HL-60 (cell line): ENCODE measurements at regions not wholly inside any gene's neighbourhood (a gene's known extent, or its start where the extent isn't known, plus 50 kb on each side); places are given as distances from the start of the nearest gene placed in this dataset.

ENCODE experiments used
- DNase-seq, 2 experiments: peaks; one replicate each; pipeline ENCODE4 v3.0.0-alpha.2; 2010 to 2020; ENCODE audit warnings: low read depth in 1 of 2, low spot score in 1 of 2
- H3K27ac ChIP-seq: fragments of 250-450 bp; sonication (Bioruptor Pico); replicated peaks from 2 replicates; pipeline ENCODE4 v1.5.1; 2020; ENCODE audit warnings: mild to moderate bottlenecking, moderate library complexity
- H3K27me3 ChIP-seq: fragments of 250-450 bp; sonication (Bioruptor Pico); 2 replicates; pipeline ENCODE4 v1.5.1; 2021; ENCODE audit warnings: mild to moderate bottlenecking, moderate library complexity; ENCODE audit not compliant: insufficient read depth, poor library complexity, severe bottlenecking
- H3K4me3 ChIP-seq: replicated peaks from 2 replicates; pipeline ENCODE4 v1.5.1; 2011; ENCODE audit warnings: mild to moderate bottlenecking, control low read depth, low read length; ENCODE audit not compliant: insufficient read depth
- GABPA ChIP-seq: IDR thresholded peaks from 2 replicates; pipeline ENCODE4 v1.6.1; 2012; ENCODE audit warnings: low read depth
- POLR2AphosphoS5 ChIP-seq: IDR thresholded peaks from 2 replicates; pipeline ENCODE4 v1.6.1; 2012; ENCODE audit warnings: low read depth
- SPI1 ChIP-seq: IDR thresholded peaks from 2 replicates; pipeline ENCODE4 v1.6.1; 2012; ENCODE audit warnings: low read depth, mild to moderate bottlenecking, borderline replicate concordance
- TF ChIP-seq, protein P1 (sequence below): IDR thresholded peaks from one replicate; pipeline ENCODE4 v1.5.1; 2011; ENCODE audit warnings: low read length, control low read depth, inconsistent platforms; ENCODE audit not compliant: insufficient read depth
- TF ChIP-seq, protein P2 (sequence below): IDR thresholded peaks from 2 replicates; pipeline ENCODE4 v1.6.1; 2012; ENCODE audit warnings: low read depth; ENCODE audit not compliant: insufficient replicate concordance

- H3K27ac ChIP-seq = no peak overlapping the region
- no peaks in the 10 kb centered on the region for H3K27me3 ChIP-seq
- TF ChIP-seq SPI1 = no peak
- no peak for TF ChIP-seq GABPA
- no peak for TF ChIP-seq POLR2AphosphoS5
- TF ChIP-seq, protein P1, sequence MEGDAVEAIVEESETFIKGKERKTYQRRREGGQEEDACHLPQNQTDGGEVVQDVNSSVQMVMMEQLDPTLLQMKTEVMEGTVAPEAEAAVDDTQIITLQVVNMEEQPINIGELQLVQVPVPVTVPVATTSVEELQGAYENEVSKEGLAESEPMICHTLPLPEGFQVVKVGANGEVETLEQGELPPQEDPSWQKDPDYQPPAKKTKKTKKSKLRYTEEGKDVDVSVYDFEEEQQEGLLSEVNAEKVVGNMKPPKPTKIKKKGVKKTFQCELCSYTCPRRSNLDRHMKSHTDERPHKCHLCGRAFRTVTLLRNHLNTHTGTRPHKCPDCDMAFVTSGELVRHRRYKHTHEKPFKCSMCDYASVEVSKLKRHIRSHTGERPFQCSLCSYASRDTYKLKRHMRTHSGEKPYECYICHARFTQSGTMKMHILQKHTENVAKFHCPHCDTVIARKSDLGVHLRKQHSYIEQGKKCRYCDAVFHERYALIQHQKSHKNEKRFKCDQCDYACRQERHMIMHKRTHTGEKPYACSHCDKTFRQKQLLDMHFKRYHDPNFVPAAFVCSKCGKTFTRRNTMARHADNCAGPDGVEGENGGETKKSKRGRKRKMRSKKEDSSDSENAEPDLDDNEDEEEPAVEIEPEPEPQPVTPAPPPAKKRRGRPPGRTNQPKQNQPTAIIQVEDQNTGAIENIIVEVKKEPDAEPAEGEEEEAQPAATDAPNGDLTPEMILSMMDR = no peak
- TF ChIP-seq, protein P2, sequence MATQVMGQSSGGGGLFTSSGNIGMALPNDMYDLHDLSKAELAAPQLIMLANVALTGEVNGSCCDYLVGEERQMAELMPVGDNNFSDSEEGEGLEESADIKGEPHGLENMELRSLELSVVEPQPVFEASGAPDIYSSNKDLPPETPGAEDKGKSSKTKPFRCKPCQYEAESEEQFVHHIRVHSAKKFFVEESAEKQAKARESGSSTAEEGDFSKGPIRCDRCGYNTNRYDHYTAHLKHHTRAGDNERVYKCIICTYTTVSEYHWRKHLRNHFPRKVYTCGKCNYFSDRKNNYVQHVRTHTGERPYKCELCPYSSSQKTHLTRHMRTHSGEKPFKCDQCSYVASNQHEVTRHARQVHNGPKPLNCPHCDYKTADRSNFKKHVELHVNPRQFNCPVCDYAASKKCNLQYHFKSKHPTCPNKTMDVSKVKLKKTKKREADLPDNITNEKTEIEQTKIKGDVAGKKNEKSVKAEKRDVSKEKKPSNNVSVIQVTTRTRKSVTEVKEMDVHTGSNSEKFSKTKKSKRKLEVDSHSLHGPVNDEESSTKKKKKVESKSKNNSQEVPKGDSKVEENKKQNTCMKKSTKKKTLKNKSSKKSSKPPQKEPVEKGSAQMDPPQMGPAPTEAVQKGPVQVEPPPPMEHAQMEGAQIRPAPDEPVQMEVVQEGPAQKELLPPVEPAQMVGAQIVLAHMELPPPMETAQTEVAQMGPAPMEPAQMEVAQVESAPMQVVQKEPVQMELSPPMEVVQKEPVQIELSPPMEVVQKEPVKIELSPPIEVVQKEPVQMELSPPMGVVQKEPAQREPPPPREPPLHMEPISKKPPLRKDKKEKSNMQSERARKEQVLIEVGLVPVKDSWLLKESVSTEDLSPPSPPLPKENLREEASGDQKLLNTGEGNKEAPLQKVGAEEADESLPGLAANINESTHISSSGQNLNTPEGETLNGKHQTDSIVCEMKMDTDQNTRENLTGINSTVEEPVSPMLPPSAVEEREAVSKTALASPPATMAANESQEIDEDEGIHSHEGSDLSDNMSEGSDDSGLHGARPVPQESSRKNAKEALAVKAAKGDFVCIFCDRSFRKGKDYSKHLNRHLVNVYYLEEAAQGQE = no peak
- H3K4me3 ChIP-seq = no peak overlapping the region
- no peak for DNase-seq
Observed at GRCh38 chr2:219916281-219916680, 288.9 kb downstream of the SLC4A3 start.

DNA sequence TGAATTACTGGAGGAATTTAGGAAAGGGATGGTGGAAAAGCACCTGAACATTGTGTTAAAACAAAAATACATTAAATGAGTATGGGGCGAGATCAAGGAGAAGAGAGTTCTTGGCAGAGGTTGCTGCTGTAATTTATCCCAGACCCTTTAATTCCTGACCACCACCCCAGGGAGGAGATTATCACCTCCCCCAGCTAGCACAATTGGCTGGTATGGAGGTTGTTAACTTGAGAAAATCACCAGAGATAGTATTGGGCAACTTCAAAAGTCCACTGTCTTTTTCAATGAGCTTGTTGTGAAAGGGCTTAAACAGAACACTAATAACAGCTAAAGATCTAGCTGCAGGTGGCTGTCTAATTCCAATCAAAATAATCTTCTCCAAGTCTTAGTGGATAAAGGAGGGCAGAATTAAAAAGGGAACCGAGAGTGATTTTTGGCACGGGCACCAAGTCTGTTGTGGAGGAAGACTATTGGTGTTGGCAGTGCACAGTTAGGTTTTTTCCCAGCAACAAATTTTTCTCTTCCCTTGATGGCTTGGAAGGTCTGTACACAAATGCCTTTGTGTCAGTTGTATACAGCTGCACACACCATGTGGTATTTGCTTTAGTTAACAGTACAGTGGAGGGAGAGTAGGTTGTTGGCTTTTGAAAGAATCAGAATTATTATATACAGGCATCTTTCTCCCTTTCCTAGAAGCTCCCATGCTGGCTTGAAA is 289.5 kb downstream of the SLC4A3 start:
- no peak for TF ChIP-seq GABPA
- TF ChIP-seq, protein P1 = no peak
- no peak for TF ChIP-seq POLR2AphosphoS5
- TF ChIP-seq SPI1 = no peak
- TF ChIP-seq, protein P2 = no peak
- Histone ChIP-seq H3K4me3 (no peak overlapping the region), H3K27ac (no peak overlapping the region), H3K27me3 (no peaks in the 10 kb centered on the region)
- DNase-seq = no peak

DNA sequence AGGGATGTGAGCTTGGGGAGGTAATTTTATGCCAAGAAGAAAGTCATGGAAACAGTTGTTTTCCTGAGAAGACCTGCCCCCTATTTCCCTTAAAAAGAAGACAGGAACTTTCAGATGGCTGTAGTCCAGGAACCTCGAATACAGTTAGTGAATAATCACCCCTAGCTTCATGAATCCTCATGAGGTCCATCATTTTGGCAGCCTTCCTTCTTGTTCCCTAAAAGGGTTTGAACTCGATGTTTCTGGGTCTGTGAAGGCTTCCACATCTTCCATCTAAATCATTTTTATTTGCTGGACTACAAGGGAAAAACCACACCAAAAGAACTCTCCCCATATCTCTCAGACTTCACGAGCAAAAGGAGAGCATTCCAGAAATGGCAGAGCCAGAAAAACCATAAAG is 290.8 kb downstream of the SLC4A3 start:
- Histone ChIP-seq H3K27me3 (no peaks in the 10 kb centered on the region), H3K27ac (no peak overlapping the region), H3K4me3 (no peak overlapping the region)
- TF ChIP-seq SPI1 (no peak), POLR2AphosphoS5 (no peak), GABPA (no peak)
- TF ChIP-seq, protein P1 = no peak
- TF ChIP-seq, protein P2 = no peak
- no peak for DNase-seq
